ENCODE measurements at regions not wholly inside any gene's neighbourhood (a gene's known extent, or its start where the extent isn't known, plus 50 kb on each side); places are given as distances from the start of the nearest gene placed in this dataset.

- TF ChIP-seq POLR2A (IDR thresholded peaks at IDR 0.05; ENCODE audit: low read length) = peak; percentile 26
- TF ChIP-seq GATA1 (IDR thresholded peaks at IDR 0.05; ENCODE audit: low read depth, low read length) = no peak
Measured at GRCh38 chr9:129505270-129505902, 115.5 kb downstream of the C9orf50 start.

Data from erythroblast (primary cell).